GM18511 (cell line): ENCODE measurements at regions not wholly inside any gene's neighbourhood (a gene's known extent, or its start where the extent isn't known, plus 50 kb on each side); places are given as distances from the start of the nearest gene placed in this dataset.
"Not testable (repeated sequence)": the region's sequence is repeated elsewhere in the genome, so short reads cannot be mapped to it uniquely, and the experiment has no call there.

Source experiments
- ATAC-seq: cut with Tn5 transposase; IDR thresholded peaks from one replicate; pipeline ENCODE4 v1.9.1; 2021; ENCODE audit warnings: mild to moderate bottlenecking, moderate library complexity; ENCODE audit not compliant: unreplicated experiment

DNA sequence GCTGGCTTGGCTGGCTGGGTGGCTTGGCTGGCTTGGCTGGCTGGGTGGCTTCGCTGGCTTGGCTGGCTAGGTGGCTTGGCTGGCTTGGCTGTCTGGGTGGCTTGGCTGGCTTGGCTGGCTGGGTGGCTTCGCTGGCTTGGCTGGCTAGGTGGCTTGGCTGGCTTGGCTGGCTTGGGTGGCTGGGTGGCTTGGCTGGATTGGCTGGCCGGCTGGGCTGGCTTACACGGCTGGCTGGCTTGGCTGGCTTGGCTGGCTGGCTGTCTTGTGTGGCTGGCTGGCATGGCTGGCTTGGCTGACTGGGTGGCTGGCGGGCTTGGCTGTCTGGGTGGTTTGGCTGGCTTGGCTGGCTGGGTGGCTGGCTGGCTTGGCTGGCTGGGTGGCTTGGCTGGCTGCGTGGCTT, 437.0 kb downstream of the GOLGA6L6 start:
- ATAC-seq = not testable (repeated sequence)

GRCh38 chr15:20102862-20103261, 438.7 kb downstream of the GOLGA6L6 start:
- ATAC-seq = not testable (repeated sequence)

GRCh38 chr15:20102209-20102608, 439.4 kb downstream of the GOLGA6L6 start:
- not testable (repeated sequence) for ATAC-seq

GRCh38 chr15:20101281-20101680, 440.3 kb downstream of the GOLGA6L6 start:
- ATAC-seq = not testable (repeated sequence)

DNA sequence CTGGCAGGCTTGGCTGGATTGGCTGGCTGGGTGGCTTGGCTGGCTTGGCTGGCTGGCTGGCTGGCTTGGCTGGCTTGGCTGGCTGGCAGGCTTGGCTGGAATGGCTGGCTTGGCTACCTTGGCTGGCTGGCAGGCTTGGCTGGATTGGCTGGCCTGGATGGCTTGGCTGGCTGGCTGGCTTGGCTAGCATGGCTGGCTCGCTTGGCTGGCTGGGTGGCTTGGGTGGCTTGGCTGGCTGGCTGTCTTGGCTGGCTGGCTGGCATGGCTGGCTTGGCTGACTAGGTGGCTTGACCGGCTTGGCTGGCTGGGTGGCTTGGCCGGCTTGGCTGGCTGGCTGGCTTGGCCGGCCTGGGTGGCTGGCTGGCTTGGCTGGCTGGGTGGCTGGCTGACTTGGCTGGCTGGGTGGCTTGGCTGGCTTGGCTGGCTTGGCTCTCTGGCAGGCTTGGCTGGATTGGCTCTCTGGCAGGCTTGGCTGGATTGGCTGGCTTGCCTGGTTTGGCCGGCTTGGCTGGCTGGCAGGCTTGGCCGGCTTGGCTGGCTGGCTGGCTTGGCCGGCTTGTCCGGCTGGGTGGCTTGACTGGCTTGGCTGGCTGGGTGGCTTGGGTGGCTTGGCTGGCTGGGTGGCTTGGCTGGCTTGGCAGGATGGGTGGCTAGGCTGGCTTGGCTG, 440.9 kb downstream of the GOLGA6L6 start:
- not testable (repeated sequence) for ATAC-seq

DNA sequence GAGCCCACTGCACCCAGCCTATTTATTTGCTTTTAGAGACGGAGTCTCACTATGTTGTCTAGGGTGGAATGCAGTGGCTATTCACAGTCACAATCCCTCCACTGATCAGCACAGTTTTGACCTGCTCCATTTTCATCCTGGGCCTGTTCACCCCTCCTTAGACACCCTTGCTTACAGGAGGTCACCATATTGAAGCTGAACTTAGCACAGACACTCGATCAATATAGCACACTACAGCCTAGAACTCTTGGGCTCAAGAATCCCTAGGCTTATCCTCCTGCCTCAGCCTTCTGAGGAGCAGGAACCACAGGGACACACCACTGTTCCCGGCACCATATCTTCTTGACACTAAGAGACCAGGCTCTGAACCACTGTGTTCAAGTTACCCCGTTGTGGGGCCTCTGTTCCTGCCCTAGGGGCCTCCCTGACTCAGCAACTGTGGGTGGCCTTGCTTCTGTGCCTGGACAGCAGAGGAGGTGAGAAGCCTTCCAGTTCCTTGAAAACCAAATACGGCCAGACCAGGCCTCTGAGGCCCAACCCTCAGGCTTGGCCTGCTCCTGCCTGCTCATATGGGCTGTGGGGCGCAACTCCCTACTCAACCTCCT, 445.8 kb downstream of the GOLGA6L6 start:
- ATAC-seq = not testable (repeated sequence)

- ATAC-seq = not testable (repeated sequence)
Measured at GRCh38 chr15:20089541-20089940, 452.1 kb downstream of the GOLGA6L6 start.

- ATAC-seq = not testable (repeated sequence)
Measured at GRCh38 chr15:20084026-20084425, 457.6 kb downstream of the GOLGA6L6 start.

DNA sequence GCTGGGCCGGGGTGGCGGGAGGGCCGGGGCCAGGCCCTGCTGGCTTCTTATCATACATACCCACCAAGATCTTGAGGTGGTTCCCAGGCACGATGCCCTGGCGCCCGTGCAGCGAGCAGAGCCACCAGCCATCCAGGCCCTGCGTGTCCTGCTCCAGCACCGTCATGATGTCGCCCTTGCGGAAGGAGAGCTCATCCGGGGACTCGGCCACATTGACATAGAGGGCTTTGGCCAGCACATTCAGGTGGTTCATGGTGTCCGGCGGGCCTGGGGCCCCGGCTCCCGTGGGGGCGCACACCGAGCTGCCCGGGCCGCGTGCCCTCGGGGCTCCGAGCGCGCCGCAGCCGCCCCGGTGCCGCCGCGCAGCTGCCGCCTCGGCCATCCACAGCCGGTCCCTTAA, 467.5 kb downstream of the GOLGA6L6 start:
- not testable (repeated sequence) for ATAC-seq

GRCh38 chr15:20069043-20069442, 472.6 kb downstream of the GOLGA6L6 start:
- not testable (repeated sequence) for ATAC-seq

- not testable (repeated sequence) for ATAC-seq
Measured at GRCh38 chr15:20066173-20066572, 475.4 kb downstream of the GOLGA6L6 start.

- not testable (repeated sequence) for ATAC-seq
Measured at GRCh38 chr15:20065508-20065907, 476.1 kb downstream of the GOLGA6L6 start.

- not testable (repeated sequence) for ATAC-seq
Measured at GRCh38 chr15:20063167-20063566, 478.4 kb downstream of the GOLGA6L6 start.

GRCh38 chr15:20060838-20061237, 480.8 kb downstream of the GOLGA6L6 start:
- not testable (repeated sequence) for ATAC-seq

DNA sequence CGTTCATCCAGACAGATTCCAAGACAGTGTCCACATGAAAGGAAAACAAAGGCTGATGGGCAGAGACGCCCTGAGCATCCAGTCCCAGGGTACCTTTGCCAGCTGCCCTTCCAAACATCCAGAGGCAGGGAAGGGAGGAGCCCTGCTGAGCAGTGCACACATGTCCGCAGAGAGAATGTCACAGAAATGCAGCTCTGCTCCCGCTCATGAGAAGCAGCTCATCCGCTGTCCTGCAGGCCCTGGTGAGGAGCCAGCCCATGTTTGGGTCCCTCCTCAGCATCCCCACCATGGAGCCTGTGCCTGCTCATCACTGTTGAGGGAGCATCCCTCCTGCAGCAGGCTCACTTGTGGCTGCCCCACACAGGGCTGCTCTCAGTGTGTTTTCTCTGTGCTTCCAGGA, 484.7 kb downstream of the GOLGA6L6 start:
- not testable (repeated sequence) for ATAC-seq

DNA sequence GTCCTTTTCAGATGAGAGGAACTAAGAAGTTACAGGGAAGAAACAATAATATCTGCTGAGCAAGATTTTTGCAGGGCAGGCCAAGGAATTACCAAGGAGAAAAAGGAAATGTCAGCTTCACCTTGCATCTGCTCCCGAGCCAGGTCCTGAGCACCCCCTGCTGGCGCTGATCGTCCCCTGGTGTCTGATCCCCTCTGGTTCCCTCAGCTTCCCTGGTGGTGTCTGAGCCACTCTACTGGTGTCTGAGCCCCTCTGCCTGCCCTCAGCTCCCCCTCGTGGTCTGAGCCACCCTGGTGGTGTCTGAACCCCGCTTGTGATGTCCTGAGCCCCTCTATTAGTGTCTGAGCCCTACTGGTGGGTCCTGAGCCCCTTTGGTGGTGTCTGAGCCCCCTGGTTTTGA, 485.7 kb downstream of the GOLGA6L6 start:
- ATAC-seq = not testable (repeated sequence)

DNA sequence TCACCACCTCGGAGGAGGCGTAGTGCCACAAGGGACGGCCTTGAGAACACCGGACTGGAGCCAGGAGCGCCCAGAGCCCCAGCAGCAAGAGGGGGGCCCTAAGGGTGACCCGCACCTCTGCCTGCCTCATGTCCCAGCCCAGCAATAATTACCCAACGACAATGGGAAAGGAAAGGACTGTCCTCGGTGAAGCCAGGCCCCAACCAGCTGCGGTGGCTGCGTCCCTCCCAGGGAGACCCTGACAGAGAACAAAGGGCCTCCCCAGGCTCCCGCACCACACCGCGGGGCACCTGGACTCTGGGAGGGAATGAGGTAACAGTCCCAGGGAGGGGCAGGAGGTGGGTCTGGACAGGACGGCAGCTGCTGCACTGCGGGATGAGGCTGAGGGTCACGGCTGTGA, 493.4 kb downstream of the GOLGA6L6 start:
- ATAC-seq = not testable (repeated sequence)

GRCh38 chr15:20045165-20045564, 496.4 kb downstream of the GOLGA6L6 start:
- ATAC-seq = not testable (repeated sequence)

GRCh38 chr15:20040691-20041090, 500.9 kb downstream of the GOLGA6L6 start:
- ATAC-seq = not testable (repeated sequence)

DNA sequence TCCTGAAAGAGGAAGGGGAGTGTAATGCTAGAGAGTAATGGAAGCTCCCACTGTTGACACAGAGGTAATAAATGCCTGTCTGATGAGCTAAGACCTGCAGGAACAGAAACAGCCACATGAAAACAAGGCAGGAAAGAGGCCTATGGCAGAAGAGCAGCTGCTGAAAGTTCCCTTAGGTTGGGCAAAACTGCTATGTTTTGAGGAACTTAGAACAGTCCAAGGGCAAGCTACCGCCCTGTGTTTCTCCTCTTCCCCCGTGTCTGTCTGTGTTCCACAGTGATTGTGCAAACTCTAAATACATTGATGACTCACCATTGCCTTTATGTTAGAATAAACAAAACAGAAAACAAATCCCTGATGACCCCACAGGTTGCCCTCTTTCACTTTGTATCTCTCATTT, 516.6 kb downstream of the GOLGA6L6 start:
- ATAC-seq = not testable (repeated sequence)

GRCh38 chr15:20022349-20022748, 519.3 kb downstream of the GOLGA6L6 start:
- ATAC-seq = not testable (repeated sequence)

DNA sequence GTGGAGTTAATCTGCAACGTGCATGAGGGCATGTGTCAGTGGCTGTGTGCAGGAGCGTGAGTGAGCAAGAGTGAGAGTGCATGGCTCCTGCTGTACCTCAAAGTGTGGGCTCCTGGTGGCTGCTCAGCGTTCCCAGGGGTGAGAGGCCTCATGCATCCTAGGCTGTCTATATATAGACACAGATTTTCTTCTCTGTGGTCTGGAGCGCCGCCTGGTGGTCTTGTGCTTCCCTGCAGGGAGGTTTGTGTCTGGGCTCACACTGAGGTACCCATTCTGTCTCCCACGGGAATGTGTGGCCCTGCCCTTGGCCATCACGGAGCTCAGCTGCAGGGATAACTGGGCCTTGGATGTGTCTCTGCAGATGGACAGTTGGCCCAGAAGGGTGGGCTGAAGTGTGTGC, 520.2 kb downstream of the GOLGA6L6 start:
- ATAC-seq = not testable (repeated sequence)
